ENCODE measurements at regions not wholly inside any gene's neighbourhood (a gene's known extent, or its start where the extent isn't known, plus 50 kb on each side); places are given as distances from the start of the nearest gene placed in this dataset.

- TF ChIP-seq CTCF (IDR thresholded peaks at IDR 0.05) (no peak), POLR2A (IDR thresholded peaks at IDR 0.05) (no peak)
Measured at GRCh38 chrX:38899650-38900049, 98.4 kb downstream of the MID1IP1 start.
